HCT116 (cell line): ENCODE measurements at regions not wholly inside any gene's neighbourhood (a gene's known extent, or its start where the extent isn't known, plus 50 kb on each side); places are given as distances from the start of the nearest gene placed in this dataset.

Experiments used
- ATAC-seq: fragments of 200-7000 bp; cut with Tn5 transposase; 2 replicates; pipeline ENCODE4 v1.9.1; 2020; ENCODE audit warnings: mild to moderate bottlenecking, moderate library complexity
- BruUV-seq: library from RNA; stranded (reverse); fragments of 400-500 nt; replicated peaks from 2 replicates; lab custom pipeline; 2021; lab: Mats Ljungman, UMichigan
- CTCF ChIA-PET: fragments of 300-600 bp; sonication (Branson Sonifier 250); formaldehyde crosslinking; loops from one replicate; lab custom pipeline; 2021; ENCODE audit warnings: antibody characterized with exemption; lab: Charles Lee
- POLR2A ChIA-PET: fragments of 300-600, 350-600 bp; sonication (Branson Sonifier 250); formaldehyde crosslinking; loops from one replicate; lab custom pipeline; 2021; ENCODE audit warnings: antibody characterized with exemption; lab: Charles Lee
- RAD21 ChIA-PET, 2 experiments: fragments of 300-600 bp; sonication (Branson Sonifier 250); formaldehyde crosslinking; loops; one replicate each; lab custom pipeline; 2023; ENCODE audit warnings: low total read pairs in 2 of 2; ENCODE audit not compliant: uncharacterized antibody in 2 of 2, unreplicated experiment in 2 of 2, low non-redundant PET in 1 of 2; lab: Charles Lee
- DNase-seq: peaks from one replicate; pipeline ENCODE4 v3.0.0-alpha.2; 2010; ENCODE audit warnings: low read depth, low spot score
- H2AFZ ChIP-seq: fragments of 200-600 bp; shearing (Covaris generic), sonication (generic); 2 replicates; pipeline ENCODE4 v1.6.1; 2017; ENCODE audit warnings: low read depth, mixed run types, mixed read lengths, antibody characterized with exemption, low read length; ENCODE audit not compliant: poor library complexity, severe bottlenecking
- H3K27ac ChIP-seq: 2 replicates; pipeline ENCODE4 v1.5.1; 2012; ENCODE audit warnings: low read depth, low read length
- H3K27me3 ChIP-seq: fragments of 200-600 bp; sonication (generic); 2 replicates; pipeline ENCODE4 v1.6.1; 2016; ENCODE audit warnings: mixed run types, low read length, mixed read lengths; ENCODE audit not compliant: insufficient read depth
- H3K36me3 ChIP-seq, 2 experiments: fragments of 200-500 bp in 1 of 2; fragments of 200-600 bp in 1 of 2; sonication (Bioruptor generic) in 1 of 2; sonication (generic) in 1 of 2; 2 replicates each; pipeline versions ENCODE4 v1.5.1 to v1.6.1; 2014 to 2016; ENCODE audit warnings: low read length in 2 of 2, inconsistent platforms in 1 of 2, mixed read lengths in 1 of 2, mixed run types in 1 of 2; ENCODE audit not compliant: insufficient read depth in 2 of 2, control insufficient read depth in 1 of 2
- H3K4me1 ChIP-seq, 2 experiments: fragments of 200-600 bp in 1 of 2; sonication (generic) in 1 of 2; 2 replicates each; pipeline versions ENCODE4 v1.5.1 to v1.6.1; 2012 to 2017; ENCODE audit warnings: low read length in 2 of 2, inconsistent platforms in 1 of 2, mild to moderate bottlenecking in 1 of 2, mixed read lengths in 1 of 2, mixed run types in 1 of 2, moderate library complexity in 1 of 2; ENCODE audit not compliant: insufficient read depth in 2 of 2, control insufficient read depth in 1 of 2
- H3K4me2 ChIP-seq: fragments of 200-600 bp; sonication (generic); 2 replicates; pipeline ENCODE4 v1.6.1; 2017; ENCODE audit warnings: mixed run types, low read length, mixed read lengths
- H3K4me3 ChIP-seq, 2 experiments: fragments of 200-600 bp in 1 of 2; sonication (generic) in 1 of 2; replicated peaks in 1 of 2; 2 replicates each; pipeline ENCODE4 v1.5.1; 2011 to 2016; ENCODE audit warnings: low read length in 2 of 2, control low read depth in 1 of 2, low read depth in 1 of 2, mild to moderate bottlenecking in 1 of 2, mixed read lengths in 1 of 2, mixed run types in 1 of 2
- H3K79me2 ChIP-seq: fragments of 200-600 bp; sonication (generic); 2 replicates; pipeline ENCODE4 v1.6.1; 2017; ENCODE audit warnings: mild to moderate bottlenecking, mixed run types, low read length, moderate library complexity, mixed read lengths; ENCODE audit not compliant: insufficient read depth
- H3K9ac ChIP-seq: fragments of 200-600 bp; sonication (generic); 2 replicates; pipeline ENCODE4 v1.6.1; 2016; ENCODE audit warnings: low read length, mixed read lengths
- H3K9me2 ChIP-seq: fragments of 200-600 bp; sonication (generic), shearing (Covaris generic); 2 replicates; pipeline ENCODE4 v1.6.1; 2017; ENCODE audit warnings: mixed run types, mild to moderate bottlenecking, moderate library complexity; ENCODE audit not compliant: insufficient read depth
- H3K9me3 ChIP-seq, 2 experiments: fragments of 200-500 bp in 1 of 2; fragments of 200-600 bp in 1 of 2; sonication (Bioruptor generic) in 1 of 2; sonication (generic) in 1 of 2; 2 replicates each; pipeline ENCODE4 v1.6.1; 2014 to 2017; ENCODE audit warnings: low read length in 2 of 2, mixed read lengths in 2 of 2, inconsistent platforms in 1 of 2, low read depth in 1 of 2, mild to moderate bottlenecking in 1 of 2, mixed run types in 1 of 2, moderate library complexity in 1 of 2; ENCODE audit not compliant: control insufficient read depth in 1 of 2, insufficient read depth in 1 of 2
- H4K20me1 ChIP-seq: fragments of 200-600 bp; sonication (generic), shearing (Covaris generic); 2 replicates; pipeline ENCODE4 v1.6.1; 2017; ENCODE audit warnings: mixed run types, mild to moderate bottlenecking, moderate library complexity; ENCODE audit not compliant: insufficient read depth
- CBX3 ChIP-seq: IDR thresholded peaks from 2 replicates; pipeline ENCODE4 v1.6.1; 2012; ENCODE audit warnings: low read depth
- CEBPB ChIP-seq: IDR thresholded peaks from 2 replicates; pipeline ENCODE4 v1.6.1; 2012; ENCODE audit warnings: low read depth
- CTCF ChIP-seq, 3 experiments: fragments of 200-600 bp in 1 of 3; sonication (generic) in 1 of 3; IDR thresholded peaks in 2 of 3; conservative IDR thresholded peaks in 1 of 3; 2 replicates each; pipeline ENCODE4 v1.5.1; 2012 to 2017; ENCODE audit warnings: low read depth in 2 of 3, low read length in 2 of 3, antibody characterized with exemption in 1 of 3, borderline replicate concordance in 1 of 3, control low read depth in 1 of 3, mild to moderate bottlenecking in 1 of 3, mixed read lengths in 1 of 3, mixed run types in 1 of 3, moderate library complexity in 1 of 3; ENCODE audit not compliant: insufficient read depth in 1 of 3
- EGR1 ChIP-seq: IDR thresholded peaks from 2 replicates; pipeline ENCODE4 v1.6.1; 2012; ENCODE audit warnings: low read depth
- ELF1 ChIP-seq: IDR thresholded peaks from 2 replicates; pipeline ENCODE4 v1.6.1; 2012; ENCODE audit warnings: low read depth, borderline replicate concordance
- EZH2phosphoT487 ChIP-seq: fragments of 200-600 bp; IDR thresholded peaks from 2 replicates; pipeline ENCODE4 v1.6.1; 2018; ENCODE audit warnings: antibody characterized with exemption, borderline replicate concordance
- FOSL1 ChIP-seq: IDR thresholded peaks from 2 replicates; pipeline ENCODE4 v1.6.1; 2012; ENCODE audit warnings: low read depth
- MAX ChIP-seq: IDR thresholded peaks from 2 replicates; pipeline ENCODE4 v1.6.1; 2012
- POLR2AphosphoS5 ChIP-seq: IDR thresholded peaks from 2 replicates; pipeline ENCODE4 v1.6.1; 2011; ENCODE audit warnings: mild to moderate bottlenecking, low read depth, low read length, moderate library complexity
- SP1 ChIP-seq: IDR thresholded peaks from 2 replicates; pipeline ENCODE4 v1.6.1; 2012; ENCODE audit warnings: low read depth
- TCF7L2 ChIP-seq: IDR thresholded peaks from 2 replicates; pipeline ENCODE4 v1.7.0; 2011; ENCODE audit warnings: borderline replicate concordance, inconsistent platforms; ENCODE audit not compliant: insufficient read depth, insufficient read length; ENCODE audit errors: extremely low read depth
- YY1 ChIP-seq: IDR thresholded peaks from 2 replicates; pipeline ENCODE4 v1.6.1; 2011; ENCODE audit warnings: low read length, low read depth, moderate library complexity, mild to moderate bottlenecking; ENCODE audit not compliant: insufficient replicate concordance; ENCODE audit errors: extremely low read depth
- ZBTB33 ChIP-seq: IDR thresholded peaks from 2 replicates; pipeline ENCODE4 v1.6.1; 2011; ENCODE audit warnings: mild to moderate bottlenecking, low read length, moderate library complexity; ENCODE audit not compliant: insufficient replicate concordance; ENCODE audit errors: extremely low read depth
- ZNF274 ChIP-seq: fragments of 200-500 bp; sonication (Bioruptor generic); IDR thresholded peaks from 2 replicates; pipeline ENCODE4 v1.6.1; 2014; ENCODE audit warnings: mild to moderate bottlenecking, low read depth, low read length, inconsistent platforms
- intact Hi-C: fragments of 100-400 bp; cut with micrococcal nuclease; formaldehyde crosslinking; loops from 2 replicates; pipeline ENCODE4 v1.10.0; 2022

DNA sequence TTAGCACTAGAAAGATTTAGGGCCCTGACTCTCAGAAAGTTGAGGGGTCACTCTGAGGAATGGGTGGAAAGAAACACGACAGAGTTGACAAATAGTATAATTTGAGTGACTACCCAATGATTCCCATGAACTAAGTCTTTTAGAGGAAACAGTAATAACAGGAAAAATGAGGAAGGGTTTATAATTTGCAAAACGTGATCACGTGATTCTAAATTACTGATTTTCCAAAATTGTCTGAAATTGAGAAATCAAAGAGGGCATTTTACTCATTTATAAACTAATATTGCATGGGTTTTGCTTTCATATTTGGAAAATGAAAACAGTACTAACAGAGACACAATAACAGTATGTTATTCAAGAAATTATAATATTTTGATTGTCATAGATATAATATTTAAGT lies 1335.7 kb downstream of the PLA2G4A start:
- no peak overlapping the region for H3K4me3 ChIP-seq
- H3K36me3 ChIP-seq: no peaks in the 10 kb centered on the region
- BruUV-seq: no TSS peak
- ATAC-seq (no peak), DNase-seq (no peak)
- ChIA-PET POLR2A (no interaction called here), CTCF (no interaction called here), RAD21 (no interaction called here)
- no peak overlapping the region for H3K9ac ChIP-seq
- no peaks in the 10 kb centered on the region for H3K79me2 ChIP-seq
- H3K4me1 ChIP-seq: no peaks in the 10 kb centered on the region
- no peak overlapping the region for H3K27ac ChIP-seq
- H3K9me2 ChIP-seq: no peaks in the 10 kb centered on the region
- no peak overlapping the region for H3K4me2 ChIP-seq
- no peaks in the 10 kb centered on the region for H3K9me3 ChIP-seq
- TF ChIP-seq FOSL1 (no peak), TCF7L2 (no peak), YY1 (no peak), ZNF274 (no peak), CBX3 (no peak), EZH2phosphoT487 (no peak), MAX (no peak), ELF1 (no peak), CEBPB (no peak)
- no peaks in the 10 kb centered on the region for H4K20me1 ChIP-seq
- intact Hi-C loops: no loop called here
- no peaks in the 10 kb centered on the region for H3K27me3 ChIP-seq
- no peak overlapping the region for H2AFZ ChIP-seq

DNA sequence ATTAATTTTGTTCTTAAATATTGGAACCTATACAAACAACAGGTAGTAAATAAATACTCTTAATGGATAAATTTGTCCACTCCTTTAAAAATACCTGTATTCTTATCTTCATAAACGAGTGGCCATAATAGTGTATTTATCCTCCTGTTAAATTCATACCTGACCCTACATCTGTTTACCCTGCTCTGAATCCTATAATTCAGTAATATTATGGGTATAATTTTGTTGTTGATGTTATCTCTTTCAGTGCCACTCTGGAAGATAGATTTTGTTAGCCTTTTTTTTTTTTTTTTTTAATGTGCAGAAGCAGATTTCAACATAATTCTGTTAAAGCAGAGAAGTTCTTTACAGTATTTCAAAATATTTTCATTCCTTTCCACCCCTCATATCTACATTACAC lies 1337.9 kb downstream of the PLA2G4A start:
- intact Hi-C loops: no loop called here
- ATAC-seq (no peak), DNase-seq (no peak)
- no peak for TF ChIP-seq POLR2AphosphoS5
- TF ChIP-seq EZH2phosphoT487: no peak
- TF ChIP-seq SP1: no peak
- TF ChIP-seq CTCF (IDR thresholded peaks at IDR 0.05 in 2 of 3, conservative IDR thresholded peaks at IDR 0.05 in 1 of 3; ENCODE audit: borderline replicate concordance in 1 of 3, insufficient read depth in 1 of 3, low read depth in 2 of 3, low read length in 2 of 3): no peak
- TF ChIP-seq ZNF274: no peak
- no peak for TF ChIP-seq ZBTB33
- no peak for TF ChIP-seq EGR1
- no peaks in the 10 kb centered on the region for H3K9me2 ChIP-seq
- no peak overlapping the region for H3K9ac ChIP-seq
- BruUV-seq: no TSS peak
- H3K4me3 ChIP-seq: no peak overlapping the region
- H3K79me2 ChIP-seq: no peaks in the 10 kb centered on the region
- no peak overlapping the region for H3K4me2 ChIP-seq
- ChIA-PET POLR2A (no interaction called here), CTCF (no interaction called here), RAD21 (no interaction called here)
- no peaks in the 10 kb centered on the region for H3K4me1 ChIP-seq
- H3K27ac ChIP-seq: no peak overlapping the region
- H3K36me3 ChIP-seq: no peaks in the 10 kb centered on the region
- H2AFZ ChIP-seq: no peak overlapping the region
- no peaks in the 10 kb centered on the region for H3K27me3 ChIP-seq
- H3K9me3 ChIP-seq: no peaks in the 10 kb centered on the region
- H4K20me1 ChIP-seq: no peaks in the 10 kb centered on the region
